ENCODE measurements at regions not wholly inside any gene's neighbourhood (a gene's known extent, or its start where the extent isn't known, plus 50 kb on each side); places are given as distances from the start of the nearest gene placed in this dataset.

- no peak overlapping the region for H3K4me3 ChIP-seq
- TF ChIP-seq POLR2A (IDR thresholded peaks at IDR 0.05): no peak
- TF ChIP-seq CTCF (IDR thresholded peaks at IDR 0.05): peak in 2 of 4 donors; percentile 20 to 24
- intact Hi-C loops (cut with DNase I): no loop called here
- no peak for DNase-seq
- WGBS (ENCODE audit: insufficient coverage, low coverage, low lambda C conversion rate, missing lambda C conversion rate): 23% methylated on average over 6 of the region's 7 CpGs
- no peak overlapping the region for H3K27ac ChIP-seq
- peak in 2 of 4 donors; percentile 23 to 69 for ATAC-seq
- no peaks in the 10 kb centered on the region for H3K9me3 ChIP-seq
- no peaks in the 10 kb centered on the region for H3K36me3 ChIP-seq
- H3K4me1 ChIP-seq: no peaks in the 10 kb centered on the region
- H3K27me3 ChIP-seq: no peaks in the 10 kb centered on the region
Measured at GRCh38 chr1:4494558-4494957, 159.9 kb upstream of the AJAP1 start.

- H3K27ac ChIP-seq: no peak overlapping the region
- intact Hi-C loops (cut with DNase I): no loop called here
- whole genome bisulfite sequencing (ENCODE audit: insufficient coverage, low coverage, low lambda C conversion rate, missing lambda C conversion rate): 59% methylated on average over 10 of the region's 12 CpGs
- no peak overlapping the region for H3K4me3 ChIP-seq
- ATAC-seq: no peak
- H3K27me3 ChIP-seq: no peaks in the 10 kb centered on the region
- TF ChIP-seq POLR2A (IDR thresholded peaks at IDR 0.05): no peak
- H3K9me3 ChIP-seq: no peaks in the 10 kb centered on the region
- H3K4me1 ChIP-seq: no peaks in the 10 kb centered on the region
- DNase-seq: no peak
- no peaks in the 10 kb centered on the region for H3K36me3 ChIP-seq
Measured at GRCh38 chr1:4495809-4496208, 158.6 kb upstream of the AJAP1 start.

DNA sequence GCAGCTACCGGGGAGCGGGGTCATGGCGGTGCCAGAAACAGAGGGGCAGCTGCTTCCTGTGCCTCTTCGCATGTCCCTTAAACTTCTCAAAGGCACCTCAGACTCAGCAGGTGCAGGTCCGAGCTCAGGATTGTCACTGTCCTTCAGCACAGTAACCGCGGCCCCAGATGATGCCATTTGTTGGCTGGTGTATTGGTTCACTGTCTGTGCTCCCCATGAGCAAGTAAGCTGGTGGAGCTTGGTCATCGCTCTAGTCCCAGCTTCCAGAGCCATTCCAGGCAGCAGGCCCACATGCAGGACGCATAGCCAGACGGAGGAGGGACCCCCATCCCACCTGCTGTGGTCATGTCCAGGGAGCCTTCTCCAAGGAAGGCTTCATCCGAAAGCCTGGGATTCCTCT is 154.0 kb upstream of the AJAP1 start:
- DNase-seq (no peak), ATAC-seq (no peak)
- no peaks in the 10 kb centered on the region for H3K9me3 ChIP-seq

DNA sequence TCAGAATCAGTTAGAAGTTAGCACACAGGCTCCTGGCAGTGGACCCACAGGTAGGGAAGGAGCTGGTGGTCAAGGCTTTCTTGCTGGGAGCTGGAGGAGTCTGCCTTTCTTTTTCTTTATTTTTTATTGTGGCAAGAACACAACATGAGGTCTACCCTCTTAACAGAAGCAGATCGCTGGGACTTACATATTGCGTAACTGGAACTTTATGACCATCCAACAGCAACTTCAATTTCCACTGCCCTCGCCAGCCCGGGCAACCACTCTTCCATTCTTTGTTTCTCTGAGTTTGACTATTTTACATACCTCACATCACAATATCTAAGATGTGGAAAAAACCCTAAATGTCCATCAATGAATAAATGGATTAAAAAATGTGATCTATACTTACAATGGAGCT is 147.8 kb upstream of the AJAP1 start:
- WGBS (ENCODE audit: insufficient coverage, low coverage, low lambda C conversion rate, missing lambda C conversion rate): 62% methylated on average over 4 of the region's 4 CpGs

More for the DNA sequence above, 154.0 kb upstream of the AJAP1 start:
- Histone ChIP-seq H3K4me3 (no peak overlapping the region), H3K27ac (no peak overlapping the region), H3K36me3 (no peaks in the 10 kb centered on the region), H3K4me1 (no peaks in the 10 kb centered on the region), H3K27me3 (no peaks in the 10 kb centered on the region)
- intact Hi-C loops (cut with DNase I): no loop called here
- TF ChIP-seq CTCF (IDR thresholded peaks at IDR 0.05) (no peak), POLR2A (IDR thresholded peaks at IDR 0.05) (no peak)
- WGBS (ENCODE audit: insufficient coverage, low coverage, low lambda C conversion rate, missing lambda C conversion rate): 72% methylated on average over 7 of the region's 11 CpGs

GRCh38 chr1:4509206-4509605 is 145.2 kb upstream of the AJAP1 start:
- TF ChIP-seq CTCF (IDR thresholded peaks at IDR 0.05) (no peak), POLR2A (IDR thresholded peaks at IDR 0.05) (no peak)
- intact Hi-C loops (cut with DNase I): no loop called here
- Histone ChIP-seq H3K27ac (no peak overlapping the region), H3K27me3 (no peaks in the 10 kb centered on the region), H3K9me3 (no peaks in the 10 kb centered on the region), H3K36me3 (no peaks in the 10 kb centered on the region), H3K4me3 (no peak overlapping the region), H3K4me1 (no peaks in the 10 kb centered on the region)
- DNase-seq (no peak), ATAC-seq (no peak)
- WGBS (ENCODE audit: insufficient coverage, low coverage, low lambda C conversion rate, missing lambda C conversion rate): 47% methylated on average over 7 of the region's 8 CpGs

More for the DNA sequence above, 147.8 kb upstream of the AJAP1 start:
- ATAC-seq (no peak), DNase-seq (no peak)
- Histone ChIP-seq H3K9me3 (no peaks in the 10 kb centered on the region), H3K4me1 (no peaks in the 10 kb centered on the region), H3K4me3 (no peak overlapping the region), H3K27ac (no peak overlapping the region), H3K27me3 (no peaks in the 10 kb centered on the region), H3K36me3 (no peaks in the 10 kb centered on the region)
- no peak for TF ChIP-seq POLR2A (IDR thresholded peaks at IDR 0.05)
- TF ChIP-seq CTCF (IDR thresholded peaks at IDR 0.05): no peak
- intact Hi-C loops (cut with DNase I): no loop called here

All from right lobe of liver (tissue), 6 donors.